Coronary artery (tissue), 2 donors: ENCODE measurements at regions not wholly inside any gene's neighbourhood (a gene's known extent, or its start where the extent isn't known, plus 50 kb on each side); places are given as distances from the start of the nearest gene placed in this dataset.

Source experiments
- DNase-seq: peaks from one replicate; pipeline ENCODE4 v3.0.0-alpha.2; 2017; ENCODE audit warnings: low spot score
- H3K27ac ChIP-seq, 2 donors: fragments of 200-600 bp; sonication (generic); one replicate each; pipeline ENCODE4 v1.5.1; 2016 to 2019
- H3K4me3 ChIP-seq: fragments of 200-600 bp; sonication (generic); 2 replicates; pipeline ENCODE4 v1.5.1; 2016; ENCODE audit warnings: mild to moderate bottlenecking, moderate library complexity
- CTCF ChIP-seq: fragments of 200-600 bp; sonication (generic); IDR thresholded peaks from one replicate; pipeline ENCODE4 v1.5.1; 2019; ENCODE audit warnings: antibody characterized with exemption

GRCh38 chr17:77345260-77345910 lies 204.6 kb downstream of the SEC14L1 start:
- peak; percentile 67 for DNase-seq
- Histone ChIP-seq H3K27ac (no peak overlapping the region), H3K4me3 (no peak overlapping the region)
- TF ChIP-seq CTCF, result no peak

DNA sequence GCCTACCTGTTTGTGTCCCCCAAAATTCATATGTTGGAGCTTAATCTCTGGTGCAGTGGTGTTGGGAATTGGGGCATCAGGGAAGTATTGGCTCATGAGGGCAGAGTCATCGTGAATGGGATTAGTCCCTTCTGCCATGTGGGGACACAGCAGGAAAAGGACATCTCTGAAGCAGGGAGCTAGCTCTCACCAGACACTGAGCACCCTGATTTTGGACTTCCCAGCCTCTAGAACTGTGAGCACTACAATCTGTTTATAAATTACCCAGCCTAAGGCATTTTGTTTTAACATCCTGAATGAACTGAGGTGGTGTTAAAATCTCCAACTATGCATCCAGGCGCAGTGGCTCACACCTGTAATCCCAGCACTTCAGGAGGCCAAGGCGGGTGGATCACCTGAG lies 206.0 kb downstream of the SEC14L1 start:
- DNase-seq, result peak; percentile 9
- no peak for TF ChIP-seq CTCF
- Histone ChIP-seq H3K27ac (no peak overlapping the region), H3K4me3 (no peak overlapping the region)

- no peak for TF ChIP-seq CTCF
- no peak for DNase-seq
- no peak overlapping the region for H3K27ac ChIP-seq
- H3K4me3 ChIP-seq, result no peak overlapping the region
These were observed 206.8 kb downstream of the SEC14L1 start for GRCh38 chr17:77347544-77347943.

DNA sequence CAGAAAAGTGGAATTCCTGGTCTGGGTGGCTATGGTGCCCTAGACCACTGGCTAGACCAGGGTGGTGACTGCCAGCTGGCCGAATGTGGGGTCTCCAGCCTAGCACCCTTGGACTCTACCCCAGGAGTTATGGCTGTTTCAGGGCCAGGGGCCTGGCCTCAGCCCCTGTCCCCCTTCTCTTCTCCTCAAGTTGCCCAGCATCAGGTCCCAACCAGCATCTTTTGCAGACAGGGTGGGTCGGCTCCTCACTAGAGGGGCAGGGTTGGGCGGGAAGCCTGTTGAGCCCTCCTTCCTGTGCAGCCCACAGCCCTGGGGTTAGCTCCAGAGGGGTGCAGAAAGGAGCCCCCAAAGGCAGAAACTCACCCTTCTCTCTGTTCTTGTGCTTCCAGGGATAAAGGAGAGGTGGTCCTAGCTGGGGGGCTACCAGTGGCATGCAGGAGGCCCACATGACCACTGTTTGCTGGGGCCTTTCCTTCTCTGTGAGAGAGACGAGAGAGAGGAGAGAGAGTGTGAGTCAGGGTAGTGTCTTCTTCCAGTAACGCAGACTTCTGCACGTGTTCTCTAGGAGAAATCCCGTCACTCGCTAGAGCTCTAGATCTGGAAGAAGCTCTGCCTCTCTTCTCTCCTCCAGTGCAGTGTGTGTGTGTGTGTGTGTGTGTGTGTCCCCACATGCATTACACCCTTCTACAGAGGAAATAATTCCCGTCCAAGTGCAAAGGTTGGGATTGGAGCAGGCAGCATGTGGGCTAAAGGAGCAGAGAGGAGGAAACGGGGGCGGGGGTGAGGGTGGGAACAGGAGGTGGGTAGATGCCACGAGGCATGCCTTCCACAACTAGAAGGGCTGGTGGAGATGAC lies 209.4 kb downstream of the SEC14L1 start:
- TF ChIP-seq CTCF, result no peak
- Histone ChIP-seq H3K27ac (peak overlapping the region in 1 of 2 donors; percentile 63), H3K4me3 (no peak overlapping the region)
- DNase-seq, result peak; percentile 57

GRCh38 chr17:77352441-77352840 lies 211.7 kb downstream of the SEC14L1 start:
- H3K4me3 ChIP-seq, result no peak overlapping the region
- peak; percentile 8 for DNase-seq
- no peak overlapping the region for H3K27ac ChIP-seq
- no peak for TF ChIP-seq CTCF

GRCh38 chr17:77352996-77353395 lies 212.2 kb downstream of the SEC14L1 start:
- H3K4me3 ChIP-seq, result no peak overlapping the region
- no peak overlapping the region for H3K27ac ChIP-seq
- TF ChIP-seq CTCF, result no peak
- peak; percentile 63 for DNase-seq
